ENCODE measurements at regions not wholly inside any gene's neighbourhood (a gene's known extent, or its start where the extent isn't known, plus 50 kb on each side); places are given as distances from the start of the nearest gene placed in this dataset.

DNA sequence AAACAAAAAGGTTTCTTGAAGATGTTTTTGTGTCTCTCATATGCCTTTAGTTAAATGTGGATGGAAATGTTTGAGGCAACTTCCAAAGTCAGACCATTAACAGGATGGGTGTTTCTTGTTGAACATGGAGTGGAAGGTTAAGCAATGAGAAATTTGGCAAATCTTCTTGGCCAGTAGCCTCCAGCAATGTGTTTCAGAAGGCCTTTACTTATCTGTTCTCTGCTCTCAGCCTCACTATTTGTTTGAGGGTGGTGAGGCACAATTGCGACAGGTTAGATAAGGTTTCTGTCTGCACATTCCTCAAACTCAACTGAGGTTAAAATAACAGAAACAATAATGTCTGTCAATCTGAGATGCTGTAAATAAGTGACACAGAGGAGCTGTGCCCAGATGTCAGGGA lies 1019.0 kb downstream of the DIAPH3 start:
- TF ChIP-seq, protein P1, sequence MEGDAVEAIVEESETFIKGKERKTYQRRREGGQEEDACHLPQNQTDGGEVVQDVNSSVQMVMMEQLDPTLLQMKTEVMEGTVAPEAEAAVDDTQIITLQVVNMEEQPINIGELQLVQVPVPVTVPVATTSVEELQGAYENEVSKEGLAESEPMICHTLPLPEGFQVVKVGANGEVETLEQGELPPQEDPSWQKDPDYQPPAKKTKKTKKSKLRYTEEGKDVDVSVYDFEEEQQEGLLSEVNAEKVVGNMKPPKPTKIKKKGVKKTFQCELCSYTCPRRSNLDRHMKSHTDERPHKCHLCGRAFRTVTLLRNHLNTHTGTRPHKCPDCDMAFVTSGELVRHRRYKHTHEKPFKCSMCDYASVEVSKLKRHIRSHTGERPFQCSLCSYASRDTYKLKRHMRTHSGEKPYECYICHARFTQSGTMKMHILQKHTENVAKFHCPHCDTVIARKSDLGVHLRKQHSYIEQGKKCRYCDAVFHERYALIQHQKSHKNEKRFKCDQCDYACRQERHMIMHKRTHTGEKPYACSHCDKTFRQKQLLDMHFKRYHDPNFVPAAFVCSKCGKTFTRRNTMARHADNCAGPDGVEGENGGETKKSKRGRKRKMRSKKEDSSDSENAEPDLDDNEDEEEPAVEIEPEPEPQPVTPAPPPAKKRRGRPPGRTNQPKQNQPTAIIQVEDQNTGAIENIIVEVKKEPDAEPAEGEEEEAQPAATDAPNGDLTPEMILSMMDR (IDR thresholded peaks at IDR 0.05; ENCODE audit: poor library complexity, severe bottlenecking): no peak
- TF ChIP-seq SMC3 (conservative IDR thresholded peaks at IDR 0.05; ENCODE audit: poor library complexity) (no peak), EP300 (conservative IDR thresholded peaks at IDR 0.05; ENCODE audit: poor library complexity, severe bottlenecking) (no peak), EZH2 (IDR thresholded peaks at IDR 0.05; ENCODE audit: borderline replicate concordance, insufficient read depth, low read length, poor library complexity, severe bottlenecking) (no peak), TAF1 (IDR thresholded peaks at IDR 0.05; ENCODE audit: low read depth) (no peak), RAD21 (conservative IDR thresholded peaks at IDR 0.05) (no peak), POLR2AphosphoS5 (IDR thresholded peaks at IDR 0.05) (no peak), MXI1 (conservative IDR thresholded peaks at IDR 0.05; ENCODE audit: poor library complexity, severe bottlenecking) (no peak)
- TF ChIP-seq, protein P2, sequence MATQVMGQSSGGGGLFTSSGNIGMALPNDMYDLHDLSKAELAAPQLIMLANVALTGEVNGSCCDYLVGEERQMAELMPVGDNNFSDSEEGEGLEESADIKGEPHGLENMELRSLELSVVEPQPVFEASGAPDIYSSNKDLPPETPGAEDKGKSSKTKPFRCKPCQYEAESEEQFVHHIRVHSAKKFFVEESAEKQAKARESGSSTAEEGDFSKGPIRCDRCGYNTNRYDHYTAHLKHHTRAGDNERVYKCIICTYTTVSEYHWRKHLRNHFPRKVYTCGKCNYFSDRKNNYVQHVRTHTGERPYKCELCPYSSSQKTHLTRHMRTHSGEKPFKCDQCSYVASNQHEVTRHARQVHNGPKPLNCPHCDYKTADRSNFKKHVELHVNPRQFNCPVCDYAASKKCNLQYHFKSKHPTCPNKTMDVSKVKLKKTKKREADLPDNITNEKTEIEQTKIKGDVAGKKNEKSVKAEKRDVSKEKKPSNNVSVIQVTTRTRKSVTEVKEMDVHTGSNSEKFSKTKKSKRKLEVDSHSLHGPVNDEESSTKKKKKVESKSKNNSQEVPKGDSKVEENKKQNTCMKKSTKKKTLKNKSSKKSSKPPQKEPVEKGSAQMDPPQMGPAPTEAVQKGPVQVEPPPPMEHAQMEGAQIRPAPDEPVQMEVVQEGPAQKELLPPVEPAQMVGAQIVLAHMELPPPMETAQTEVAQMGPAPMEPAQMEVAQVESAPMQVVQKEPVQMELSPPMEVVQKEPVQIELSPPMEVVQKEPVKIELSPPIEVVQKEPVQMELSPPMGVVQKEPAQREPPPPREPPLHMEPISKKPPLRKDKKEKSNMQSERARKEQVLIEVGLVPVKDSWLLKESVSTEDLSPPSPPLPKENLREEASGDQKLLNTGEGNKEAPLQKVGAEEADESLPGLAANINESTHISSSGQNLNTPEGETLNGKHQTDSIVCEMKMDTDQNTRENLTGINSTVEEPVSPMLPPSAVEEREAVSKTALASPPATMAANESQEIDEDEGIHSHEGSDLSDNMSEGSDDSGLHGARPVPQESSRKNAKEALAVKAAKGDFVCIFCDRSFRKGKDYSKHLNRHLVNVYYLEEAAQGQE (IDR thresholded peaks at IDR 0.05; ENCODE audit: borderline replicate concordance): no peak
